ENCODE measurements at regions not wholly inside any gene's neighbourhood (a gene's known extent, or its start where the extent isn't known, plus 50 kb on each side); places are given as distances from the start of the nearest gene placed in this dataset.
"Not testable (repeated sequence)": the region's sequence is repeated elsewhere in the genome, so short reads cannot be mapped to it uniquely, and the experiment has no call there.

- DNase-seq, result no peak
Measured at GRCh38 chr13:74557870-74558269, 423.7 kb upstream of the KLF12 start.

DNA sequence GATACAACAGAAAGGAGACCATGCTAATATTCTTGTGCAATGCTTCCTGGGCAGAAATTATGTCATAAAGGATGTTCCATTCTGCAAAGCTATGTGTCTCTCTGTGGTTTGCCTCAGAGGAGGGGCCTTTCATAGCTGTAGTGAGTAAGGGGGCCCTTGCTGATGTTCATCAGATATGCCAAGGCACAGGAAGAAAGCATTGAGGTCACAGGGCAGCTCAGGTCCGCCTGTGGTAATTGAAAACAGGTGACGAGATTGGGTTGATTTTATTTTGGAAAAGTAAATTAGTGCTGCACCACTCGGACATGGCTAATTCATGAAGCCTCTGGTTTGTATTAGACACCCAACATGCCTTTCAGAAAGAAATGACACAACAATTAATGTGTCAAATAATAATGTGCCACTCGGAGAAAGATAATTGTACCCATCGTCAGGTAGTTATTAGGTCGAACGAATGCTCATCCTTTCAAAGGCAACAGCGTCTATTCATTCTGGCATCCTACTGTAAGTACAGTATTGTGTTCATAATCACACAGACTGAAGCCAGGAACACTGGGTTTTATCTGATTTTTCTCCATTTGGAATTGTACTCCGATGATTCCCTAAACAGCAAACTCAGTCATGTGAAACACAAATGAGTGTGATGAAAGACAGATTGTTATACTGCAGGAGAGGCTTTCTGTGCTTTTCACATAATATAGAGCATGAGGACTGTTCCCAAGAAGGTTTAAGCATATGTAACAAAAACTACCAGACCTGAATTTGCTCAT lies 421.6 kb upstream of the KLF12 start:
- DNase-seq, result no peak

- no peak for DNase-seq
Measured at GRCh38 chr13:74555276-74555625, 421.0 kb upstream of the KLF12 start.

GRCh38 chr13:74554569-74555275 lies 420.5 kb upstream of the KLF12 start:
- no peak for DNase-seq

DNA sequence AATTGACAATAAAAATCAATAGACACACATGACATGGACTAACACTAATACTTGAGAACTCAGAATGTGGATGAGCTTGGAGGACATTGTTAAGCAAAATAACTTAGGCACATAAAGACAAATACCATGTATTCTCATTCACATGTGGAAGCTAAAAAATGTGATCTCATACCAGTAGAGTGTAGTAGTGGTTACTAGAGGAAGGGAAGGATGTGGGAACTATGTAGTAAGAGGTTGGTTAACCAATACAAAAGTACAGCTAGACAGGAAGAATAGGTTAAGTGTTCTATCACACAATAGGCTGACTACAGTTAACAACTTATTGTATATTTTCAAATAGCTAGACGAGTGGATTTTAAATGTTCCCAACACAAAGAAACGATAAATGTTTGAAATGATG lies 415.8 kb upstream of the KLF12 start:
- DNase-seq, result no peak

- DNase-seq, result not testable (repeated sequence)
Measured at GRCh38 chr13:74536649-74537048, 402.4 kb upstream of the KLF12 start.

GRCh38 chr13:74533226-74533625 lies 399.0 kb upstream of the KLF12 start:
- DNase-seq, result no peak

DNA sequence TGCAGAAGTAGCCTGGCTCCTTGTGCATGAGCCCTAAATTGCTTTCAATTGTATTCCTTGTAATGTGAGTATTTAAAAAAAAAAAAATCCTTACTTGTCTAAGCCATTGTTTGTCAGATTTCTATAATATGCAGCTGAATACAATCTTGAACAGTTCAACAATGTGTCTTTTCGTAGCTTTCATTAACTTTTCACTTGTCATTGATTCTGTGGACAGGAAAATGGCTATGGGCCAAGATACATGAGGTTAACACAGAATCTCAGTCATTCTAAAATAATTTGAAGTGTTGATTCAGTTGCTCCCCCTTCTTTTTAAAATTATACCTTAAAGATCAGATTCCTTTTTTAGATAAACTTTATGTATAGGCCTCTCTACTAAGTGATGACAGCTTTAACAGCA lies 395.8 kb upstream of the KLF12 start:
- no peak for DNase-seq

DNA sequence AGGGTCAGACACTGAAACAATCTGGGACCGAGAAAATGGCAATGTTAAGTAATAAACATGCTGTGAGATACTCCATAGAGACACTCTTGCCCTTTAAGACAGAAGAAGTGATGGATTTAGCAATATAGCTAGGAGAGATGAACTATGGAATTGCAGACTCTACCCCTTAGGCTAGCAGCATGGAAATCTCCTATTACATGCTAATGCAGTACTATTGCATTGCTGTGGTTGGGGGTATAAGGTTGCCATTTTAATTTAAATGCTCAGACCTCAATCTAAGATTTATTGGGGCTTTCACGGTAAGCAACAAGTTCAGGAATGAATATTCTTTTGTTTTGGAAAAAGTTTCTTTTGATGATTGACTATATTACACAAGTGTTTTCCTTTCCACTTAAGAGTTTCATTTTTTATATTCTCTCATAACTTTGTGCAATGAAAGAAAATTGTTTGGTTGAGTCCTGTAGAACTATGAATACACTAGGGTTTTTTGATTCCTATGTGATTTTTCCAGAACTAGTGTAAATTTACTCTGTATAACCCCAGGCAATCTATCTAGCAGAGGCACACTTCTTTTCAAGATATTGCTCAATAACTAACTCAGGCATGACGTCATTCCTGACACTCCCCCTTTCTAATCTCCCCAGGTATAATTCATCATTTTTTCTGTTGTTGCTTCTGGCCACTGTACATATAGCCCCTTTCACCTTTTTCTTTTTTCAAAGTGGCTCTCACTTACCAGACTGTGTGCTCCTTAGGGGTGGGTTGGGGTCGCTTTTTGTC lies 394.7 kb upstream of the KLF12 start:
- no peak for DNase-seq

GRCh38 chr13:74523057-74523456 lies 388.9 kb upstream of the KLF12 start:
- no peak for DNase-seq

DNA sequence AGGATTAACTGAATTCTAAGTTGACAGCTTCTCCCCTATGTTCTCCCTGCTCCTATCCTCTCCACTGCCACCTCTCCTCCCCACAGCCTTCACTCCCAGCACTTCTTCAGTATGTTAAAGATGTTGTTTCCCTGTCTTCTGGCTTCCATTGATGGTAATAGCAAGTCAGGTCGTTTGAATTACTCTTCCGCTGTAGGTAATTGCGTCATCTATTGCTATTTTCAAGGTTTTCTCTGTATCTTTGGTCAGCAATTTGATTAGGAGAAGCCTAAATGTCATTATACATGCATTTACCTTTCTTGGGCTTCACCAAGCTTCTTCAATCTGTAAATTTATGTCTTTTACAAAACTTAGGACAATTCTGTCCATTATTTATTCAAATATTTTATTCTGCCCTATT lies 377.3 kb upstream of the KLF12 start:
- DNase-seq, result no peak

GRCh38 chr13:74487091-74487722 lies 353.0 kb upstream of the KLF12 start:
- DNase-seq, result no peak

- no peak for DNase-seq
Measured at GRCh38 chr13:74485757-74486156, 351.6 kb upstream of the KLF12 start.

- no peak for DNase-seq
Measured at GRCh38 chr13:74479124-74479523, 344.9 kb upstream of the KLF12 start.

DNA sequence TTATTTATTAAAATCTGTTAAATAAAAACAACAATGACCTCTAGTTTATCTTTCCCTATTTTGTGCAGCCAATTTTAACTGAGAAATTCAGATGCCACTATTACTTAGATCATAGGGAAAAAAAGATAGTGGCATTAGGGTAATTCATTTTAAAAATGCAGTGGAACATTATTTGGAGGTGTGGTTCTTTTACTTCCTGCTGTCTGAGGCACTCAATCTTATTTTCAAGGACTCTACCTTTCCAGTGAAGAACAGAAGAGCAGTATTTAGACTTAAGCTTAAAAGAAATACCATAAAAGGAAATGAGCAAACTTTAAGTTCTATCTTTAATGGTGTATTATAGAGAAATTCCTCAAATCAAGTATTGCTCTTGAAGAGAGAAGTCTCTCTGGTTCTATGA lies 342.6 kb upstream of the KLF12 start:
- no peak for DNase-seq

- DNase-seq, result no peak
Measured at GRCh38 chr13:74476365-74476764, 342.2 kb upstream of the KLF12 start.

GRCh38 chr13:74466864-74467263 lies 332.7 kb upstream of the KLF12 start:
- no peak for DNase-seq

GRCh38 chr13:74466020-74466419 lies 331.8 kb upstream of the KLF12 start:
- DNase-seq, result no peak

DNA sequence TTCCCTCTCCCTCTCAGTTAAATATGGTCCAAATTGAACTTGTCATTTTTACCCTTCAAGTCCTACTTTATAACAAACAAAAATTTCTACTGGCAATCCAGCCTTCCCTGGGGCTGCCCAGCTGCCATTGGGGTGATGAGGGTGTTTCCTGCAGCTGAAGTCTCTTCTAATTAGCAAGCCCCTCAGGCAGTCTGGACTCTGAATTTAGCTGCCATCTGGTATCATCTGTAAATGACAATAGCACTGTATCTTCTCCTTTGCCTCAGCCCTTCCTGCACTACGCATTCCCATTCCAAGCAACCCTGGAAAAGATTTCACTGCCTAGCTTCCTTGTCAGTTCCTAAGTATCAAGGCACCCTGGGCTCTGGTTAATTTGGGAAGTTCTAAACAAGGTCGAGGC lies 331.1 kb upstream of the KLF12 start:
- no peak for DNase-seq

GRCh38 chr13:74464670-74465069 lies 330.5 kb upstream of the KLF12 start:
- DNase-seq, result no peak

DNA sequence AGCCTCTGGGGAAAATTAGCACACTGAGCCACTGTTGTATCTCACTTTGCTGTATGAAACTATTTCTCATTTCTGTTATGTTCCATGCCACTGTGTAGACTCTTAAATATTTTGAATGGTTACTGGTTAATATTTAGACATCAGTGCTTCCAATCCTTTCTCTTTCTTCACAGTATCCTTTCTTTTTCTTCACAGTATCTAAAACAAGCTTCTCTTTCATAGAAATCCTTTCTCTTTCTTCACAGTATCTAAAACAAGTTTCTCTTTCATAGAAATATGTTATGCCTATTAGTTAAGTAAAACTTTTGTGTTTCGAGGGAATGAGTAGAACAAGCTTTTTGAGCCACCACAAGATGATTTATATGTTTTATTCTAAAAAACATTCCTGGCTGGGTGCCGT lies 326.8 kb upstream of the KLF12 start:
- no peak for DNase-seq

GRCh38 chr13:74452881-74453280 lies 318.7 kb upstream of the KLF12 start:
- no peak for DNase-seq

GRCh38 chr13:74452176-74452575 lies 318.0 kb upstream of the KLF12 start:
- DNase-seq, result no peak
